Activated CD4-positive, alpha-beta T cell treated with anti-CD3 and anti-CD28 coated beads, Interleukin-2, amount 50 U/mL, for 16 hours (primary cell): ENCODE measurements at regions not wholly inside any gene's neighbourhood (a gene's known extent, or its start where the extent isn't known, plus 50 kb on each side); places are given as distances from the start of the nearest gene placed in this dataset.

Experiments used
- DNase-seq: peaks from one replicate; pipeline ENCODE4 v3.0.0-alpha.2; 2020

- no peak for DNase-seq
Observed at GRCh38 chr10:128380946-128381345, 254.7 kb upstream of the MKI67 start.

GRCh38 chr10:128382225-128382624 lies 256.0 kb upstream of the MKI67 start:
- no peak for DNase-seq

GRCh38 chr10:128384831-128385230 lies 258.6 kb upstream of the MKI67 start:
- DNase-seq, result no peak

- no peak for DNase-seq
Observed at GRCh38 chr10:128386231-128386630, 260.0 kb upstream of the MKI67 start.

- DNase-seq, result no peak
Observed at GRCh38 chr10:128386816-128387604, 260.8 kb upstream of the MKI67 start.

GRCh38 chr10:128390596-128390995 lies 264.4 kb upstream of the MKI67 start:
- DNase-seq, result no peak

GRCh38 chr10:128393546-128393945 lies 267.3 kb upstream of the MKI67 start:
- DNase-seq, result no peak

GRCh38 chr10:128398118-128398517 lies 271.9 kb upstream of the MKI67 start:
- no peak for DNase-seq

- DNase-seq, result no peak
Observed at GRCh38 chr10:128398999-128399398, 272.8 kb upstream of the MKI67 start.

- no peak for DNase-seq
Observed at GRCh38 chr10:128400564-128400963, 274.3 kb upstream of the MKI67 start.

- no peak for DNase-seq
Observed at GRCh38 chr10:128405450-128405849, 279.2 kb upstream of the MKI67 start.

- DNase-seq, result no peak
Observed at GRCh38 chr10:128411643-128412042, 285.4 kb upstream of the MKI67 start.

GRCh38 chr10:128414568-128414967 lies 288.3 kb upstream of the MKI67 start:
- DNase-seq, result no peak

- DNase-seq, result no peak
Observed at GRCh38 chr10:128416231-128416630, 290.0 kb upstream of the MKI67 start.

- DNase-seq, result no peak
Observed at GRCh38 chr10:128417826-128418225, 291.6 kb upstream of the MKI67 start.

- no peak for DNase-seq
Observed at GRCh38 chr10:128418819-128419218, 292.6 kb upstream of the MKI67 start.

GRCh38 chr10:128419466-128420019 lies 293.3 kb upstream of the MKI67 start:
- no peak for DNase-seq

- DNase-seq, result no peak
Observed at GRCh38 chr10:128420623-128421022, 294.4 kb upstream of the MKI67 start.

- no peak for DNase-seq
Observed at GRCh38 chr10:128421371-128422160, 295.3 kb upstream of the MKI67 start.

GRCh38 chr10:128422190-128422589 lies 296.0 kb upstream of the MKI67 start:
- DNase-seq, result no peak

- DNase-seq, result no peak
Observed at GRCh38 chr10:128422999-128423398, 296.8 kb upstream of the MKI67 start.

- no peak for DNase-seq
Observed at GRCh38 chr10:128429321-128429720, 303.1 kb upstream of the MKI67 start.

- no peak for DNase-seq
Observed at GRCh38 chr10:128429835-128430513, 303.8 kb upstream of the MKI67 start.
